ENCODE measurements at regions not wholly inside any gene's neighbourhood (a gene's known extent, or its start where the extent isn't known, plus 50 kb on each side); places are given as distances from the start of the nearest gene placed in this dataset.

DNA sequence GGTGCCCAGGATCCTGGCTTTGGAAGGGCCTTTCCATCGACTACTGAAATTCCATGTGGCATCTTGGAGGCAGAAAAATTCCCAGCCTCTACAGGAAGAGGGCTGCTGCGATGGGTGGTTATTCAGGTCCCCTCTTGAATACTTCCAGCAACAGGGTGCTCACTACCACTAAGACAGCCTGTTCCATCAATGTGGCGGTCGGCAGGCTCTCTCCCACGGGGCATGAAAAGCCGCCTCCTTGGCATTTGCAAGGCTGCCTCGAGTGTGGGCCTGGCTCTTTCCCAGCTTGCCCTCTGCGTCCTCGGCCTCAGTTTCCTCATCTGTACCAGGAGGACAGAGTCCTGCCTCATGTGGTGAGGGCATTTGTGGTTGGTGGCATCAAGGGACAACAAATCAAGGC lies 62.4 kb downstream of the ADRA2C start:
- Mint-ChIP-seq H3K27ac (no peak overlapping the region), H3K27me3 (peaks cover 16% of the 10 kb centered on the region), H3K9me3 (no peaks in the 10 kb centered on the region), H3K4me1 (no peaks in the 10 kb centered on the region), H3K4me3 (no peak overlapping the region), H3K36me3 (ENCODE audit: low read depth) (no peaks in the 10 kb centered on the region)
- no peak for ATAC-seq (replicated peaks)

GRCh38 chr4:3829211-3829955 lies 63.2 kb downstream of the ADRA2C start:
- no peaks in the 10 kb centered on the region for H3K36me3 Mint-ChIP-seq (ENCODE audit: low read depth)
- H3K27ac Mint-ChIP-seq: no peak overlapping the region
- H3K4me3 Mint-ChIP-seq: no peak overlapping the region
- no peaks in the 10 kb centered on the region for H3K4me1 Mint-ChIP-seq
- H3K27me3 Mint-ChIP-seq: peaks cover 24% of the 10 kb centered on the region
- no peaks in the 10 kb centered on the region for H3K9me3 Mint-ChIP-seq
- no peak for ATAC-seq (replicated peaks)

GRCh38 chr4:3829956-3830773 lies 64.0 kb downstream of the ADRA2C start:
- no peak overlapping the region for H3K27ac Mint-ChIP-seq
- peaks cover 23% of the 10 kb centered on the region for H3K27me3 Mint-ChIP-seq
- no peak for ATAC-seq (replicated peaks)
- no peaks in the 10 kb centered on the region for H3K36me3 Mint-ChIP-seq (ENCODE audit: low read depth)
- no peaks in the 10 kb centered on the region for H3K4me1 Mint-ChIP-seq
- no peak overlapping the region for H3K4me3 Mint-ChIP-seq
- no peaks in the 10 kb centered on the region for H3K9me3 Mint-ChIP-seq

DNA sequence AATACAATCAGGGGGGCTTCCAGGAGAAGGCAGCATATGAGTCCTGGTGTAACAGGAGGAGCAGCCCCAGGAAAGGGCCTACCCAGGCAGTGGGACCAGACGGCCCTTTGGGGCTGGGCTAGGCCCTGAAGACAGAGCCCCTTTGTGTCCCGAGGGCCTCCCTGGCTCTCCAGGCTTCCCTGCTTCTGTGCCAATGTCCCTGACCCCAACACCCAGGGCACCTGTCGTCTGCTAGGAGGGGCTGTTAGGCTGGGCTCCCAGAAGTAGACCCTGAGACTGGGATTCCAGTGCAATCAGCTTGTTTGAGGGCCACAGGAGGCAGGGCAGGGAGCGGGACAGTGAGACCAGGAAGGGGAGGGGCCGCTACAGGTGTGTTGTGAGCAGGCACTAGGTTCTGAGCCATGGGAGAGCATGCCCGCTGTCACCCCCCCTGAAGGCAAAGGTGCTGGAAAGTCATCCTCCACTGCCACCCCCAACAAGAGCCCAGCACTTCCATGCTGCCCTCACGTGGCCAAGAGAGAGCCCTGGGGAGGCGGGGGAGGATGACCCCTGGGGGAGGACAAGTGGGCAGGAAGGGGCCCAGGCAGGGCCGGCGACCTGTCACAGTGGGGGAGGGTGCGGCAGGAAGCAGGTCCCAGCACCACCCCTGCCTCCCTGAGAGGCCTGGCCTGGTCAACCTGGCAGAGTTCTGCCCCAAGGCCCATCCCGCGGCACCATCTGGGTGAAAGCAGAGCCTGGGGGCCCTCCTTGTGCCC lies 64.8 kb downstream of the ADRA2C start:
- H3K4me1 Mint-ChIP-seq: no peaks in the 10 kb centered on the region
- no peak overlapping the region for H3K27ac Mint-ChIP-seq
- peaks cover 27% of the 10 kb centered on the region for H3K27me3 Mint-ChIP-seq
- H3K36me3 Mint-ChIP-seq (ENCODE audit: low read depth): no peaks in the 10 kb centered on the region
- no peaks in the 10 kb centered on the region for H3K9me3 Mint-ChIP-seq
- ATAC-seq (replicated peaks): no peak
- H3K4me3 Mint-ChIP-seq: no peak overlapping the region

- H3K27ac Mint-ChIP-seq: no peak overlapping the region
- no peaks in the 10 kb centered on the region for H3K36me3 Mint-ChIP-seq (ENCODE audit: low read depth)
- H3K4me3 Mint-ChIP-seq: no peak overlapping the region
- no peaks in the 10 kb centered on the region for H3K9me3 Mint-ChIP-seq
- ATAC-seq (replicated peaks): no peak
- peaks cover 27% of the 10 kb centered on the region for H3K27me3 Mint-ChIP-seq
- H3K4me1 Mint-ChIP-seq: no peaks in the 10 kb centered on the region
Measured at GRCh38 chr4:3831529-3832150, 65.5 kb downstream of the ADRA2C start.

DNA sequence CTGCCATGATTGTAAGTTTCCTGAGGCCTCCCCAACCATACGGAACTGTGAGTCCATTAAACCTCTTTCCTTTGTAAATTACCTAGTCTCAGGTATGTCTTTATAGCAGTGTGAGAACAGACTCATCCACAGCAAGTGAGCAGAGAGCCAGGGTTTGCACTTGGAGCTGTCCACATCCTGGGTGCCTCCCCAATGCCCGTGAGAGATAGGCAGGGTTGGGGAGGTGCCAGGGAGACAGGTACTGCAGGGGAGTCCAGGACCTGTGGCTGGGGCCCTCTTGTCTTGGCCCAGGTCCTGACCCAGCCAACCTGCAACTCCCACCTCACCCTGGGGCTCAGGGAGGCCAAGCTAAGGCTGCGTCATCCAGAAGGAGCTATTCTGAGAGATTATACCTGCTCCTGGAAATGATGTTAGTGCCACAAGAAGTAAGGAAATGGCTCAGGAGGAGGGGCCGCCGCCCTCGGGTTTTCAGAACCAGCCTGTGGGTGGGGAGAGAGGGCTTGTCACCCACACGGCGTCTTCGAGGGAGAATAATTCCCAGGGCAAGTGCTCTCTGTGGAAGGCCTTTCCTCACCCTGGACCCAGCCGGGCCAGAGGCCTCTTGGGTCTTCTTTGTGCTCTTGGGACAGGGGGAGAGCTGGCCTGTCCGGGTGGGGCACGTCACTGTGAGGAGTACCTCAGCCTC lies 66.5 kb downstream of the ADRA2C start:
- peaks cover 32% of the 10 kb centered on the region for H3K27me3 Mint-ChIP-seq
- ATAC-seq (replicated peaks): no peak

DNA sequence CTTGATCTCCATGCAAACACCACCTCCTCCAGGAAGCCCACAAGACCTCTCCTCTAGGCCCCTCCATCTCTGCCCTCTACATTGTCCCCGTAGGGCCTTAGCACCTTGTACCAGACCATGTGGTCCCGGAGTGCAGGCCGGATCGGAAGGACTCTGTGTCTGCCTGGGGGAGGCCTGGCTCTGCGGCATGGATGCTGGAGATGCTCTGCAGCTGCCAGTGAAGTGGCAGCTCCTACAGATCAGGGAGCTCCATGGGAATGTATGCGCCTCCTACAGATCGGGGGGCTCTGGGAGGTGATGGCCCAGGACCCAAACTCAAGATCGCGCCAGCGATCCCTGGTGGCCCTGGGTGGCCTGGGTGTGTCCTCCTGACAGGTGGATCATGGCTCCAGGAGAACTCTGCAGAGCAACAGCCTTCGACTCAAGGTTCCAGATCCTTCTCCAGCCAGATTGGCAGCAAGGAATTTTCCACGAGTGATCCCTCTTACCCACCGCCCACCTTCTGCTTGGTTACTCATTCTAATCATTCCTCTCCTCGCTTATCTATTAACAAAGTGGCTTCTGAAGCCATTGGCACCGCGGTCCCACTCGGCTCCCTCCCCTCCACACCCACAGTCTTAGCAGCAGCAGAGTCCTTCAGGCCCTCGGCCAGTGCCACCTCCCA lies 67.3 kb downstream of the ADRA2C start:
- ATAC-seq (replicated peaks): no peak
- no peaks in the 10 kb centered on the region for H3K4me1 Mint-ChIP-seq
- H3K4me3 Mint-ChIP-seq: no peak overlapping the region
- H3K27ac Mint-ChIP-seq: no peak overlapping the region
- no peaks in the 10 kb centered on the region for H3K36me3 Mint-ChIP-seq (ENCODE audit: low read depth)
- peaks cover 32% of the 10 kb centered on the region for H3K27me3 Mint-ChIP-seq
- no peaks in the 10 kb centered on the region for H3K9me3 Mint-ChIP-seq

More for the DNA sequence above, 66.5 kb downstream of the ADRA2C start:
- H3K4me1 Mint-ChIP-seq: no peaks in the 10 kb centered on the region
- no peak overlapping the region for H3K27ac Mint-ChIP-seq
- H3K9me3 Mint-ChIP-seq: no peaks in the 10 kb centered on the region
- H3K4me3 Mint-ChIP-seq: no peak overlapping the region
- no peaks in the 10 kb centered on the region for H3K36me3 Mint-ChIP-seq (ENCODE audit: low read depth)

- no peak overlapping the region for H3K27ac Mint-ChIP-seq
- ATAC-seq (replicated peaks): no peak
- no peak overlapping the region for H3K4me3 Mint-ChIP-seq
- H3K27me3 Mint-ChIP-seq: peaks cover 32% of the 10 kb centered on the region
- H3K4me1 Mint-ChIP-seq: no peaks in the 10 kb centered on the region
- H3K9me3 Mint-ChIP-seq: no peaks in the 10 kb centered on the region
- no peaks in the 10 kb centered on the region for H3K36me3 Mint-ChIP-seq (ENCODE audit: low read depth)
Measured at GRCh38 chr4:3834186-3834662, 68.0 kb downstream of the ADRA2C start.

DNA sequence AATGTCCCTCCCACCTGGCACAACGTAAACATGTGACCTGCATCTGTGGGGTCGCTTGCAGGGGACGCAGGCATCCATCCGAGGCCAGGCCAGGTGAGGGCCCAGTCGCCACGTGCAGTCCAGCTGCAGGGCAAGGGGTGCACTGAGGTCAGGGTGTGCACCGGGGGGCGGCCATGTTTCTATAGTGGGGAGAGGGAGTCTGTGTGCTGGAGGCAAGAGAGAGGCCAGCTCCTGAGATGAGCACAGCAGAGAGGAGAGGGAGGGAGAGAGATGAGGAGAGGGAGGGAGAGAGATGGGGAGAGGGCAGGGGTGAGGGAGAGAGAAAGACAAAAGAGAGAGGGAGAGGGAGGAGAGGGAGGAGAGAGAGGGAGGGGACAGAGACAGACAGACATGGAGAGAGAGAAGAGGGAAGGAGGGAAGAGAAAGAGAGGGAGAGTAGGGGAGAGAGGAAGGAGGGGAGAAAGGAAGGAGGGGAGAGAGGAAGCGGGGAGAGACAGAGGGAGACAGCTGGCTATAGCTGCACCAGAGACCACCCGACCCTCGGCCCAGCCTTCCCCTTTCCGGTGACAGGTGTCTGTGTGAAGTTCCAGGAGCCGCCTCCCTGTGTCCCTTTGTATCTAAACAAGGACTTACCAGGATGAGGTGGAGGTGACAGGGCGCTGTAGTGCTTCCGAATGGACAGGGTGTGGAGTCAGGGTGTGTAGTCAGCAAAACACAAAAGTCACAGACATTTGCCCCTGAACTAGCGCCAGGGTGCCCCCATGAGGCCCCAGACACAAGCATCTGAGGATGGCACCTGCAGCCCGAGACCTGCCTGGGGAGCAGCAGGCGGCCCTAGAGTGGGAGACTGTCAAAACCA lies 68.7 kb downstream of the ADRA2C start:
- Mint-ChIP-seq H3K4me1 (no peaks in the 10 kb centered on the region), H3K9me3 (no peaks in the 10 kb centered on the region), H3K4me3 (no peak overlapping the region), H3K36me3 (ENCODE audit: low read depth) (no peaks in the 10 kb centered on the region), H3K27ac (no peak overlapping the region), H3K27me3 (peaks cover 32% of the 10 kb centered on the region)
- ATAC-seq (replicated peaks): no peak

- H3K9me3 Mint-ChIP-seq: no peaks in the 10 kb centered on the region
- no peaks in the 10 kb centered on the region for H3K36me3 Mint-ChIP-seq (ENCODE audit: low read depth)
- H3K27ac Mint-ChIP-seq: no peak overlapping the region
- H3K4me3 Mint-ChIP-seq: no peak overlapping the region
- H3K4me1 Mint-ChIP-seq: no peaks in the 10 kb centered on the region
- peaks cover 32% of the 10 kb centered on the region for H3K27me3 Mint-ChIP-seq
- no peak for ATAC-seq (replicated peaks)
Measured at GRCh38 chr4:3835527-3836405, 69.6 kb downstream of the ADRA2C start.

DNA sequence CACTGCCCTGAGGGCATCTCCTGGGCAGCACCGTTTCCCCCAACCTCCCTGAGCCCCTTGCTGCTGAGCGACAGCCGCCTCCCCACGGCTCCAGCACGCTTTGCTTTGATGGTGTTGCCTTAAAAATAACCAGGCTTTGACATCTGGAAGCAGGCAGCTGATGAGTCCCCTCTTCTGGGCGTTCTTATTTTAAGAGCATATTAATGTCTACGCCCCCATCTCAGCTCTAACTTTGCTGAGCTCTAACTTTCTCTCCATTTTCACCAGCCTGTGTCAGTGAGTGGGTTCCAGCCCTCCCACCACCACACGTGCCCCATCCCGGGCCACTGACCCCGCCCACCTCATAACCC lies 70.2 kb downstream of the ADRA2C start:
- peaks cover 35% of the 10 kb centered on the region for H3K27me3 Mint-ChIP-seq
- H3K36me3 Mint-ChIP-seq (ENCODE audit: low read depth): no peaks in the 10 kb centered on the region
- H3K27ac Mint-ChIP-seq: no peak overlapping the region

More for the DNA sequence above, 70.2 kb downstream of the ADRA2C start:
- no peak for ATAC-seq (replicated peaks)
- Mint-ChIP-seq H3K4me1 (no peaks in the 10 kb centered on the region), H3K4me3 (no peak overlapping the region), H3K9me3 (no peaks in the 10 kb centered on the region)

Measured in activated T-helper 17 cell treated with anti-CD3 and anti-CD28 coated beads, Interleukin-2, amount 50 U/mL, for 72 hours (primary cell).